Activated B cell treated with CpG ODN at 0.5 μM for 24 hours (primary cell): ENCODE measurements at regions not wholly inside any gene's neighbourhood (a gene's known extent, or its start where the extent isn't known, plus 50 kb on each side); places are given as distances from the start of the nearest gene placed in this dataset.

Source experiments
- ATAC-seq: fragments of 200-7000 bp; cut with Tn5 transposase; one replicate; pipeline ENCODE4 v1.10.0; 2021; ENCODE audit warnings: low read depth, mild to moderate bottlenecking, moderate library complexity
- CTCF ChIA-PET: fragments of 350-600 bp; sonication (Branson Sonifier 250); formaldehyde crosslinking; loops from one replicate; lab custom pipeline; 2021; ENCODE audit warnings: antibody characterized with exemption; lab: Charles Lee
- POLR2A ChIA-PET: fragments of 350-600 bp; sonication (Branson Sonifier 250); formaldehyde crosslinking; loops from one replicate; lab custom pipeline; 2021; ENCODE audit warnings: antibody characterized with exemption; lab: Charles Lee
- DNase-seq: peaks from one replicate; pipeline ENCODE4 v3.0.0; 2022
- H3K27ac Mint-ChIP-seq: one replicate; pipeline ENCODE4 v1.8.0; 2020; ENCODE audit warnings: mixed read lengths
- H3K27me3 Mint-ChIP-seq: one replicate; pipeline ENCODE4 v1.8.0; 2021; ENCODE audit warnings: mixed read lengths
- H3K36me3 Mint-ChIP-seq: one replicate; pipeline ENCODE4 v1.8.0; 2021; ENCODE audit warnings: low read depth, mixed read lengths
- H3K4me1 Mint-ChIP-seq: one replicate; pipeline ENCODE4 v1.8.0; 2021; ENCODE audit warnings: mixed read lengths
- H3K4me3 Mint-ChIP-seq: one replicate; pipeline ENCODE4 v1.8.0; 2020; ENCODE audit warnings: mild to moderate bottlenecking, mixed read lengths
- H3K9me3 Mint-ChIP-seq: one replicate; pipeline ENCODE4 v1.8.0; 2020; ENCODE audit warnings: mixed read lengths
- CTCF ChIP-seq: fragments of 200-600 bp; IDR thresholded peaks from one replicate; pipeline ENCODE4 v1.8.0; 2022; ENCODE audit warnings: antibody characterized with exemption, mild to moderate bottlenecking
- intact Hi-C: fragments of 100-400 bp; cut with micrococcal nuclease; formaldehyde crosslinking; loops from one replicate; pipeline ENCODE4 v1.15.1; 2024

- intact Hi-C loops = no loop called here
- ChIA-PET POLR2A (no interaction called here), CTCF (interaction anchor here (0.6 to 1.0 kb wide), 2 partner anchors 10 to 470 kb away, joined by 3 read pairs; no protein-coding TSS in a partner anchor)
- no peak for TF ChIP-seq CTCF
- no peak overlapping the region for H3K27ac Mint-ChIP-seq
- H3K9me3 Mint-ChIP-seq = no peaks in the 10 kb centered on the region
- ATAC-seq = no peak
- H3K36me3 Mint-ChIP-seq = no peaks in the 10 kb centered on the region
- no peak overlapping the region for H3K4me3 Mint-ChIP-seq
- peaks cover 6% of the 10 kb centered on the region for H3K27me3 Mint-ChIP-seq
- no peak for DNase-seq
- no peaks in the 10 kb centered on the region for H3K4me1 Mint-ChIP-seq
Measured at GRCh38 chr5:34533582-34534522, 122.3 kb upstream of the RAI14 start.

DNA sequence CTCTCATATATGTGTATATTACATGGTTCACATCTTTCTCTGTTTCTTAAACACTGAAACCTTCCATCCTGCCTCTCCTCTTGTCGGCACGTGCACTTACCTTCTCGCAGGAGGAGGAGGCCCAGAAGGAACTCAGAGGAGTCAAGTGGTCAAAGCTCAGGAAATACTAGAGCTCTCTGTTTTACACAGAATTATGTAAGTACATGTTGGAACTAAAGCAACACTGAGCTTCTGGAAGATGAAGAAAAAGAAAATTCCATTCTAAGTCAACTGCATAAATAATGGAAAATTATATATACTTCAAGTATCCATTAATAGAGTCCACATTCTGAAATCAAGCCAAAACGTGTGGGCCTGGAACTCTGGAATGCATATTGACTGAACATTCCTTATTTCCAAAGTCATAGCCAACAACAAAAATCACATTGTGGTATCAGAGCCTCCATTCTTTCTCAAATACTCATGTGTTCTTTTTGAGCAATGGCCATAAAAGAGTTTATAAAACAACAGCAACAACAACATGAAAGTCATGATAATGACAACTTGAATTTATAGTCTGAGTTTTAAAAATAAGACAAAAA, 121.5 kb upstream of the RAI14 start:
- TF ChIP-seq CTCF = no peak
- Mint-ChIP-seq H3K36me3 (no peaks in the 10 kb centered on the region), H3K9me3 (no peaks in the 10 kb centered on the region), H3K4me3 (no peak overlapping the region), H3K4me1 (no peaks in the 10 kb centered on the region), H3K27me3 (peaks cover 6% of the 10 kb centered on the region), H3K27ac (no peak overlapping the region)
- DNase-seq = no peak
- intact Hi-C loops = no loop called here
- ChIA-PET CTCF (no interaction called here), POLR2A (no interaction called here)
- ATAC-seq = no peak

- ATAC-seq (no peak), DNase-seq (no peak)
- ChIA-PET CTCF (no interaction called here), POLR2A (no interaction called here)
- Mint-ChIP-seq H3K9me3 (no peaks in the 10 kb centered on the region), H3K36me3 (no peaks in the 10 kb centered on the region), H3K27me3 (peaks cover 13% of the 10 kb centered on the region), H3K27ac (no peak overlapping the region), H3K4me1 (no peaks in the 10 kb centered on the region), H3K4me3 (no peak overlapping the region)
- no peak for TF ChIP-seq CTCF
- intact Hi-C loops = no loop called here
Measured at GRCh38 chr5:34535433-34535832, 120.7 kb upstream of the RAI14 start.

GRCh38 chr5:34535944-34536623, 120.0 kb upstream of the RAI14 start:
- Mint-ChIP-seq H3K9me3 (no peaks in the 10 kb centered on the region), H3K27ac (no peak overlapping the region), H3K36me3 (no peaks in the 10 kb centered on the region), H3K4me1 (no peaks in the 10 kb centered on the region), H3K4me3 (no peak overlapping the region), H3K27me3 (peaks cover 19% of the 10 kb centered on the region)
- ATAC-seq (no peak), DNase-seq (no peak)
- ChIA-PET CTCF (interaction anchor here (1.4 kb wide), 1 partner anchor 50 kb away, joined by 3 read pairs; no protein-coding TSS in a partner anchor), POLR2A (no interaction called here)
- TF ChIP-seq CTCF = no peak
- intact Hi-C loops = no loop called here

- ATAC-seq = no peak
- no peak overlapping the region for H3K4me3 Mint-ChIP-seq
- H3K36me3 Mint-ChIP-seq = no peaks in the 10 kb centered on the region
- no peaks in the 10 kb centered on the region for H3K4me1 Mint-ChIP-seq
- H3K9me3 Mint-ChIP-seq = no peaks in the 10 kb centered on the region
- intact Hi-C loops = no loop called here
- peaks cover 23% of the 10 kb centered on the region for H3K27me3 Mint-ChIP-seq
- POLR2A ChIA-PET = no interaction called here
- DNase-seq = no peak
- no peak overlapping the region for H3K27ac Mint-ChIP-seq
- CTCF ChIA-PET = interaction anchor here (1.4 kb wide), 1 partner anchor 51 kb away, joined by 3 read pairs; no protein-coding TSS in a partner anchor
- no peak for TF ChIP-seq CTCF
Measured at GRCh38 chr5:34536699-34537098, 119.4 kb upstream of the RAI14 start.
